DND-41 (cell line): ENCODE measurements at regions not wholly inside any gene's neighbourhood (a gene's known extent, or its start where the extent isn't known, plus 50 kb on each side); places are given as distances from the start of the nearest gene placed in this dataset.

Experiments used
- CTCF ChIP-seq: IDR thresholded peaks from 2 replicates; pipeline ENCODE4 v1.5.1; 2012; ENCODE audit warnings: borderline replicate concordance, low read length, moderate library complexity, mild to moderate bottlenecking; ENCODE audit not compliant: poor library complexity, severe bottlenecking; ENCODE audit errors: extremely low read depth
- EZH2 ChIP-seq: IDR thresholded peaks from 3 replicates; pipeline ENCODE4 v1.6.1; 2012; ENCODE audit warnings: borderline replicate concordance, low read depth, mild to moderate bottlenecking, moderate library complexity, low read length, inconsistent platforms; ENCODE audit not compliant: severe bottlenecking

GRCh38 chr6:56793938-56794337 is 151.2 kb upstream of the DST start:
- TF ChIP-seq CTCF: no peak
- TF ChIP-seq EZH2: no peak
